ENCODE measurements at regions not wholly inside any gene's neighbourhood (a gene's known extent, or its start where the extent isn't known, plus 50 kb on each side); places are given as distances from the start of the nearest gene placed in this dataset.

GRCh38 chr6:119521251-119521650 is 171.7 kb upstream of the MAN1A1 start:
- TF ChIP-seq CTCF (conservative IDR thresholded peaks at IDR 0.05; ENCODE audit: low read depth in 2 of 2): no peak
- no peak for TF ChIP-seq POLR2AphosphoS5 (IDR thresholded peaks at IDR 0.05; ENCODE audit: low read depth)
- no peak for TF ChIP-seq EZH2 (IDR thresholded peaks at IDR 0.05; ENCODE audit: low read depth, unreplicated experiment)
- TF ChIP-seq REST (IDR thresholded peaks at IDR 0.05; ENCODE audit: unreplicated experiment): no peak
- no peak for TF ChIP-seq CREB1 (CRISPR knock-in tag; IDR thresholded peaks at IDR 0.05; ENCODE audit: low read depth)
- no peak for TF ChIP-seq ETS1 (IDR thresholded peaks at IDR 0.05)
- TF ChIP-seq ZNF331 (CRISPR knock-in tag; IDR thresholded peaks at IDR 0.05; ENCODE audit: low read depth): no peak
